CD4-positive, alpha-beta T cell (primary cell): ENCODE measurements at regions not wholly inside any gene's neighbourhood (a gene's known extent, or its start where the extent isn't known, plus 50 kb on each side); places are given as distances from the start of the nearest gene placed in this dataset.

Source experiments
- ATAC-seq: fragments of 200-7000 bp; cut with Tn5 transposase; one replicate; pipeline ENCODE4 v1.10.0; 2022; ENCODE audit warnings: mild to moderate bottlenecking; ENCODE audit not compliant: poor library complexity
- CTCF ChIA-PET: fragments of 350-600 bp; sonication (Branson Sonifier 250); formaldehyde crosslinking; loops from one replicate; lab custom pipeline; 2021; ENCODE audit warnings: antibody characterized with exemption, inconsistent platforms; lab: Charles Lee
- POLR2A ChIA-PET: fragments of 350-600 bp; sonication (Branson Sonifier 250); formaldehyde crosslinking; loops from one replicate; lab custom pipeline; 2021; ENCODE audit warnings: antibody characterized with exemption, inconsistent platforms; lab: Charles Lee
- DNase-seq, 14 experiments: peaks; one replicate each; pipeline ENCODE4 v3.0.0-alpha.2; 2013 to 2020; ENCODE audit warnings: mixed read lengths in 2 of 14
- H3K27ac ChIP-seq, 2 donors: one replicate each; pipeline versions ENCODE4 v1.5.1 to v1.7.0; 2013; ENCODE audit warnings: low read length in 2 of 2, low read depth in 1 of 2, mild to moderate bottlenecking in 1 of 2
- H3K27me3 ChIP-seq, 2 experiments: 1 replicate in 1 of 2; 2 replicates in 1 of 2; pipeline versions ENCODE4 v1.6.1 to v1.7.0; 2013; ENCODE audit warnings: low read length in 2 of 2, control low read depth in 1 of 2, mild to moderate bottlenecking in 1 of 2, moderate library complexity in 1 of 2; ENCODE audit not compliant: insufficient read depth in 2 of 2, control insufficient read depth in 1 of 2
- H3K36me3 ChIP-seq: one replicate; pipeline ENCODE4 v1.6.1; 2013; ENCODE audit warnings: low read length, control low read depth; ENCODE audit not compliant: insufficient read depth
- H3K4me1 ChIP-seq: one replicate; pipeline ENCODE4 v1.6.1; 2013; ENCODE audit warnings: low read length, control low read depth; ENCODE audit not compliant: insufficient read depth
- H3K4me3 ChIP-seq: one replicate; pipeline ENCODE4 v1.5.1; 2013; ENCODE audit warnings: mild to moderate bottlenecking, low read length, moderate library complexity
- H3K9me3 ChIP-seq, 2 experiments: 1 replicate in 1 of 2; 2 replicates in 1 of 2; pipeline versions ENCODE4 v1.6.1 to v1.7.0; 2013; ENCODE audit warnings: low read length in 2 of 2, mild to moderate bottlenecking in 2 of 2, control low read depth in 1 of 2, moderate library complexity in 1 of 2; ENCODE audit not compliant: control insufficient read depth in 1 of 2, insufficient read depth in 1 of 2
- H3K27ac Mint-ChIP-seq: one replicate; pipeline ENCODE4 v1.8.0; 2020; ENCODE audit warnings: mixed read lengths
- H3K27me3 Mint-ChIP-seq: one replicate; pipeline ENCODE4 v1.8.0; 2021; ENCODE audit warnings: mixed read lengths
- H3K36me3 Mint-ChIP-seq: one replicate; pipeline ENCODE4 v1.8.0; 2021; ENCODE audit warnings: low read depth, mixed read lengths
- H3K4me1 Mint-ChIP-seq: one replicate; pipeline ENCODE4 v1.8.0; 2021; ENCODE audit warnings: low read depth, mixed read lengths
- H3K4me3 Mint-ChIP-seq: one replicate; pipeline ENCODE4 v1.8.0; 2020; ENCODE audit warnings: mild to moderate bottlenecking, mixed read lengths
- H3K9me3 Mint-ChIP-seq: one replicate; pipeline ENCODE4 v1.8.0; 2020; ENCODE audit warnings: mixed read lengths
- intact Hi-C, 2 experiments: fragments of 100-400 bp; cut with DNase I in 1 of 2; cut with micrococcal nuclease in 1 of 2; formaldehyde crosslinking; loops; one replicate each; pipeline versions ENCODE4 v1.15.1 to v1.9.0; 2023 to 2025; cut with DNase I, micrococcal nuclease
- TF ChIP-seq, protein P1 (sequence below): fragments of 200-600 bp; IDR thresholded peaks from one replicate; pipeline ENCODE4 v1.8.0; 2022; ENCODE audit warnings: antibody characterized with exemption, mild to moderate bottlenecking

DNA sequence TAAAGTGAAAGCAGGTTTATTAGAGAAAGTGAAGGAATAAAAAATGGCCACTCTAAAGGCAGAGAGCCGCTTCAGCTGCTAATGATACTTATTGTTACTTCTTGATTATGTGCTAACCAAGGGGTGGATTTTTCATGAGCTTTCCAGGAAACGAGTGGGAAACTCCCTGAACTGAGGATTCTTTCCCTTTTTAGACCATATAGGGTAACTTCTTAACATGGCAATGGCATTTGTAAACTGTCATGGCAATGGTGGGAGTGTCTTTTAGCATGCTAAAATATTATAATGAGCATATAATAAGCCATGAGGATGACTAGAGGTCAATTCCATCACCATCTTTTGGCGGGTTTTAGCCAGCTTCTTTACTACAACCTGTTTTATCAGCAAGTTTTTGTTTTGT lies 890.0 kb downstream of the UQCRFS1 start:
- peaks cover 0 to 8% of the 10 kb centered on the region in 2 experiments for H3K9me3 ChIP-seq
- TF ChIP-seq, protein P1, sequence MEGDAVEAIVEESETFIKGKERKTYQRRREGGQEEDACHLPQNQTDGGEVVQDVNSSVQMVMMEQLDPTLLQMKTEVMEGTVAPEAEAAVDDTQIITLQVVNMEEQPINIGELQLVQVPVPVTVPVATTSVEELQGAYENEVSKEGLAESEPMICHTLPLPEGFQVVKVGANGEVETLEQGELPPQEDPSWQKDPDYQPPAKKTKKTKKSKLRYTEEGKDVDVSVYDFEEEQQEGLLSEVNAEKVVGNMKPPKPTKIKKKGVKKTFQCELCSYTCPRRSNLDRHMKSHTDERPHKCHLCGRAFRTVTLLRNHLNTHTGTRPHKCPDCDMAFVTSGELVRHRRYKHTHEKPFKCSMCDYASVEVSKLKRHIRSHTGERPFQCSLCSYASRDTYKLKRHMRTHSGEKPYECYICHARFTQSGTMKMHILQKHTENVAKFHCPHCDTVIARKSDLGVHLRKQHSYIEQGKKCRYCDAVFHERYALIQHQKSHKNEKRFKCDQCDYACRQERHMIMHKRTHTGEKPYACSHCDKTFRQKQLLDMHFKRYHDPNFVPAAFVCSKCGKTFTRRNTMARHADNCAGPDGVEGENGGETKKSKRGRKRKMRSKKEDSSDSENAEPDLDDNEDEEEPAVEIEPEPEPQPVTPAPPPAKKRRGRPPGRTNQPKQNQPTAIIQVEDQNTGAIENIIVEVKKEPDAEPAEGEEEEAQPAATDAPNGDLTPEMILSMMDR = no peak
- DNase-seq (no peak), ATAC-seq (no peak)
- ChIA-PET POLR2A (no interaction called here), CTCF (interaction anchor here (1.4 kb wide), 1 partner anchor 18 kb away, joined by 3 read pairs; no protein-coding TSS in a partner anchor)
- H3K4me1 ChIP-seq = no peaks in the 10 kb centered on the region
- Mint-ChIP-seq H3K9me3 (no peaks in the 10 kb centered on the region), H3K4me3 (no peak overlapping the region), H3K27me3 (no peaks in the 10 kb centered on the region), H3K36me3 (no peaks in the 10 kb centered on the region), H3K27ac (no peak overlapping the region), H3K4me1 (no peaks in the 10 kb centered on the region)
- intact Hi-C loops = no loop called here
- no peak overlapping the region for H3K4me3 ChIP-seq
- no peak overlapping the region for H3K27ac ChIP-seq
- H3K36me3 ChIP-seq = no peaks in the 10 kb centered on the region
- no peaks in the 10 kb centered on the region for H3K27me3 ChIP-seq

- Mint-ChIP-seq H3K27me3 (no peaks in the 10 kb centered on the region), H3K9me3 (no peaks in the 10 kb centered on the region), H3K4me1 (no peaks in the 10 kb centered on the region), H3K36me3 (no peaks in the 10 kb centered on the region), H3K4me3 (no peak overlapping the region), H3K27ac (no peak overlapping the region)
- H3K27me3 ChIP-seq = no peaks in the 10 kb centered on the region
- CTCF ChIA-PET = interaction anchor here (1.4 kb wide), 1 partner anchor 18 kb away, joined by 3 read pairs; no protein-coding TSS in a partner anchor
- peaks cover 0 to 8% of the 10 kb centered on the region in 2 experiments for H3K9me3 ChIP-seq
- H3K36me3 ChIP-seq = no peaks in the 10 kb centered on the region
- ATAC-seq (no peak), DNase-seq (no peak)
- H3K4me3 ChIP-seq = no peak overlapping the region
- no peaks in the 10 kb centered on the region for H3K4me1 ChIP-seq
- POLR2A ChIA-PET = no interaction called here
- TF ChIP-seq, protein P1 = no peak
- no peak overlapping the region for H3K27ac ChIP-seq
- intact Hi-C loops = no loop called here
These were observed 890.5 kb downstream of the UQCRFS1 start for GRCh38 chr19:28322491-28322890.

GRCh38 chr19:28319918-28320317 lies 893.0 kb downstream of the UQCRFS1 start:
- H3K27ac ChIP-seq = no peak overlapping the region
- H3K27me3 ChIP-seq = no peaks in the 10 kb centered on the region
- Mint-ChIP-seq H3K36me3 (no peaks in the 10 kb centered on the region), H3K27ac (no peak overlapping the region), H3K4me1 (no peaks in the 10 kb centered on the region), H3K4me3 (no peak overlapping the region), H3K9me3 (no peaks in the 10 kb centered on the region), H3K27me3 (no peaks in the 10 kb centered on the region)
- intact Hi-C loops = no loop called here
- H3K36me3 ChIP-seq = no peaks in the 10 kb centered on the region
- no peak overlapping the region for H3K4me3 ChIP-seq
- ATAC-seq = no peak
- CTCF ChIA-PET = no interaction called here
- H3K9me3 ChIP-seq = peaks cover 0 to 14% of the 10 kb centered on the region in 2 experiments
- TF ChIP-seq, protein P1 = no peak
- POLR2A ChIA-PET = no interaction called here
- no peak for DNase-seq
- H3K4me1 ChIP-seq = no peaks in the 10 kb centered on the region
